B cell (primary cell): ENCODE measurements at regions not wholly inside any gene's neighbourhood (a gene's known extent, or its start where the extent isn't known, plus 50 kb on each side); places are given as distances from the start of the nearest gene placed in this dataset.

ENCODE experiments used
- CTCF ChIP-seq: fragments of 200-600 bp; IDR thresholded peaks from one replicate; pipeline ENCODE4 v1.8.0; 2022; ENCODE audit warnings: antibody characterized with exemption, mild to moderate bottlenecking
- EZH2 ChIP-seq: IDR thresholded peaks from 2 replicates; pipeline ENCODE4 v1.6.1; 2012; ENCODE audit warnings: borderline replicate concordance, low read depth, mild to moderate bottlenecking, moderate library complexity, low read length; ENCODE audit not compliant: insufficient read depth, poor library complexity, severe bottlenecking

GRCh38 chr2:52387937-52388590 lies 1356.1 kb upstream of the NRXN1 start:
- TF ChIP-seq EZH2 (no peak), CTCF (no peak)
